Fibroblast of lung (primary cell): ENCODE measurements at regions not wholly inside any gene's neighbourhood (a gene's known extent, or its start where the extent isn't known, plus 50 kb on each side); places are given as distances from the start of the nearest gene placed in this dataset.

Source experiments
- DNase-seq, 2 donors: peaks; one replicate each; pipeline versions ENCODE4 v3.0.0 to v3.0.0-alpha.2; 2010; ENCODE audit warnings: low read depth in 2 of 2
- H2AFZ ChIP-seq: 2 replicates; pipeline ENCODE4 v1.5.1; 2012; ENCODE audit warnings: low read length, control low read depth, inconsistent platforms
- H3K27ac ChIP-seq: 2 replicates; pipeline ENCODE4 v1.5.1; 2011; ENCODE audit warnings: low read length, control low read depth; ENCODE audit not compliant: insufficient read depth
- H3K27me3 ChIP-seq: 2 replicates; pipeline ENCODE4 v1.5.1; 2011; ENCODE audit warnings: mild to moderate bottlenecking, low read length; ENCODE audit not compliant: control insufficient read depth, insufficient read depth
- H3K36me3 ChIP-seq: 2 replicates; pipeline ENCODE4 v1.5.1; 2011; ENCODE audit warnings: low read length; ENCODE audit not compliant: control insufficient read depth, insufficient read depth
- H3K4me1 ChIP-seq: 2 replicates; pipeline ENCODE4 v1.5.1; 2011; ENCODE audit warnings: low read length; ENCODE audit not compliant: control insufficient read depth, insufficient read depth; ENCODE audit errors: extremely low read depth
- H3K4me2 ChIP-seq: 2 replicates; pipeline ENCODE4 v1.5.1; 2011; ENCODE audit warnings: low read length, control low read depth; ENCODE audit not compliant: insufficient read depth; ENCODE audit errors: extremely low read depth
- H3K4me3 ChIP-seq, 4 experiments: fragments of 200-600 bp in 1 of 4; sonication (generic) in 1 of 4; replicated peaks in 1 of 4; 2 replicates each; pipeline ENCODE4 v1.5.1; 2011 to 2016; ENCODE audit warnings: low read length in 4 of 4, low read depth in 3 of 4, mild to moderate bottlenecking in 3 of 4, control low read depth in 2 of 4, inconsistent platforms in 1 of 4, mixed read lengths in 1 of 4; ENCODE audit not compliant: insufficient read depth in 1 of 4; ENCODE audit errors: control extremely low read depth in 1 of 4
- H3K79me2 ChIP-seq: 2 replicates; pipeline ENCODE4 v1.5.1; 2012; ENCODE audit warnings: mild to moderate bottlenecking, low read length, inconsistent platforms; ENCODE audit not compliant: control insufficient read depth, insufficient read depth
- H3K9ac ChIP-seq: 2 replicates; pipeline ENCODE4 v1.5.1; 2011; ENCODE audit warnings: mild to moderate bottlenecking, low read length, control low read depth; ENCODE audit not compliant: insufficient read depth
- H3K9me3 ChIP-seq: 2 replicates; pipeline ENCODE4 v1.5.1; 2012; ENCODE audit warnings: low read depth, low read length; ENCODE audit not compliant: control insufficient read depth, insufficient read depth
- H4K20me1 ChIP-seq: 2 replicates; pipeline ENCODE4 v1.5.1; 2011; ENCODE audit warnings: low read length; ENCODE audit not compliant: control insufficient read depth, insufficient read depth; ENCODE audit errors: extremely low read depth
- CTCF ChIP-seq, 2 donors: IDR thresholded peaks in 1 of 2; conservative IDR thresholded peaks in 1 of 2; 1 replicate in 1 of 2; 2 replicates in 1 of 2; pipeline ENCODE4 v1.5.1; 2011 to 2012; ENCODE audit warnings: low read length in 2 of 2, control low read depth in 1 of 2, inconsistent platforms in 1 of 2, low read depth in 1 of 2, mild to moderate bottlenecking in 1 of 2
- EZH2 ChIP-seq: IDR thresholded peaks from 2 replicates; pipeline ENCODE4 v1.5.1; 2012; ENCODE audit warnings: low read length, control low read depth, mild to moderate bottlenecking; ENCODE audit errors: missing control alignments

- no peaks in the 10 kb centered on the region for H3K27me3 ChIP-seq
- DNase-seq: no peak
- H3K9ac ChIP-seq: no peak overlapping the region
- no peak overlapping the region for H3K4me3 ChIP-seq
- H3K9me3 ChIP-seq: no peaks in the 10 kb centered on the region
- H3K4me1 ChIP-seq: no peaks in the 10 kb centered on the region
- no peak overlapping the region for H2AFZ ChIP-seq
- no peaks in the 10 kb centered on the region for H4K20me1 ChIP-seq
- H3K79me2 ChIP-seq: no peaks in the 10 kb centered on the region
- no peak overlapping the region for H3K27ac ChIP-seq
- no peaks in the 10 kb centered on the region for H3K36me3 ChIP-seq
- TF ChIP-seq EZH2 (no peak), CTCF (conservative IDR thresholded peaks at IDR 0.05 in 1 of 2, IDR thresholded peaks at IDR 0.05 in 1 of 2; ENCODE audit: low read depth in 1 of 2, low read length in 2 of 2) (no peak)
- H3K4me2 ChIP-seq: no peak overlapping the region
These were observed 383.0 kb downstream of the DIRAS2 start for GRCh38 chr9:90259311-90260246.

GRCh38 chr9:90261698-90262097, 380.9 kb downstream of the DIRAS2 start:
- Histone ChIP-seq H4K20me1 (no peaks in the 10 kb centered on the region), H3K36me3 (no peaks in the 10 kb centered on the region), H3K79me2 (no peaks in the 10 kb centered on the region), H3K27me3 (no peaks in the 10 kb centered on the region), H3K4me1 (no peaks in the 10 kb centered on the region), H3K27ac (no peak overlapping the region), H3K4me2 (no peak overlapping the region), H3K9ac (no peak overlapping the region), H3K9me3 (no peaks in the 10 kb centered on the region), H3K4me3 (no peak overlapping the region), H2AFZ (no peak overlapping the region)
- no peak for TF ChIP-seq CTCF (conservative IDR thresholded peaks at IDR 0.05 in 1 of 2, IDR thresholded peaks at IDR 0.05 in 1 of 2; ENCODE audit: low read depth in 1 of 2, low read length in 2 of 2)
- DNase-seq: no peak

GRCh38 chr9:90268613-90269012, 374.0 kb downstream of the DIRAS2 start:
- Histone ChIP-seq H3K36me3 (no peaks in the 10 kb centered on the region), H3K79me2 (no peaks in the 10 kb centered on the region), H3K9me3 (no peaks in the 10 kb centered on the region), H3K27me3 (no peaks in the 10 kb centered on the region), H2AFZ (no peak overlapping the region), H4K20me1 (no peaks in the 10 kb centered on the region), H3K4me1 (no peaks in the 10 kb centered on the region), H3K4me3 (no peak overlapping the region), H3K27ac (no peak overlapping the region), H3K4me2 (no peak overlapping the region), H3K9ac (no peak overlapping the region)
- TF ChIP-seq CTCF (conservative IDR thresholded peaks at IDR 0.05 in 1 of 2, IDR thresholded peaks at IDR 0.05 in 1 of 2; ENCODE audit: low read depth in 1 of 2, low read length in 2 of 2) (no peak), EZH2 (no peak)
- no peak for DNase-seq
